H9 (cell line): ENCODE measurements at regions not wholly inside any gene's neighbourhood (a gene's known extent, or its start where the extent isn't known, plus 50 kb on each side); places are given as distances from the start of the nearest gene placed in this dataset.

Experiments used
- DNase-seq: peaks from one replicate; pipeline ENCODE4 v3.0.0-alpha.2; 2017
- H2AFZ ChIP-seq: one replicate; pipeline ENCODE4 v1.6.1; 2013; ENCODE audit warnings: mild to moderate bottlenecking, low read length, control low read depth, moderate library complexity
- H2AK5ac ChIP-seq: 2 replicates; pipeline ENCODE4 v1.6.1; 2013; ENCODE audit warnings: low read length, control low read depth, mixed read lengths; ENCODE audit not compliant: insufficient read length
- H2BK120ac ChIP-seq: one replicate; pipeline ENCODE4 v1.6.1; 2013; ENCODE audit warnings: low read depth, mild to moderate bottlenecking, low read length, control low read depth, inconsistent platforms; ENCODE audit not compliant: poor library complexity, severe bottlenecking
- H2BK12ac ChIP-seq: 2 replicates; pipeline ENCODE4 v1.6.1; 2013; ENCODE audit warnings: low read length, control low read depth, mixed read lengths, low read depth; ENCODE audit not compliant: insufficient read length
- H2BK15ac ChIP-seq: 2 replicates; pipeline ENCODE4 v1.6.1; 2013; ENCODE audit warnings: low read depth, low read length, control low read depth
- H2BK20ac ChIP-seq: one replicate; pipeline ENCODE4 v1.6.1; 2013; ENCODE audit warnings: low read depth, mild to moderate bottlenecking, low read length, control low read depth, inconsistent platforms; ENCODE audit not compliant: poor library complexity, severe bottlenecking
- H2BK5ac ChIP-seq: 2 replicates; pipeline ENCODE4 v1.6.1; 2013; ENCODE audit warnings: low read length, control low read depth, mixed read lengths; ENCODE audit not compliant: insufficient read length
- H3K14ac ChIP-seq: 2 replicates; pipeline ENCODE4 v1.6.1; 2013; ENCODE audit warnings: low read length, control low read depth; ENCODE audit not compliant: insufficient read depth
- H3K18ac ChIP-seq: 2 replicates; pipeline ENCODE4 v1.6.1; 2013; ENCODE audit warnings: low read depth, mild to moderate bottlenecking, mixed read lengths, low read length, control low read depth; ENCODE audit not compliant: insufficient read length
- H3K23ac ChIP-seq: 2 replicates; pipeline ENCODE4 v1.6.1; 2013; ENCODE audit warnings: low read length, control low read depth, mixed read lengths, low read depth; ENCODE audit not compliant: insufficient read length
- H3K23me2 ChIP-seq: 2 replicates; pipeline ENCODE4 v1.6.1; 2013; ENCODE audit warnings: low read depth, mild to moderate bottlenecking, mixed read lengths, low read length, control low read depth; ENCODE audit not compliant: insufficient read length, poor library complexity, severe bottlenecking
- H3K27ac ChIP-seq: 2 replicates; pipeline ENCODE4 v1.5.1; 2013; ENCODE audit warnings: low read length, control low read depth, mixed read lengths, low read depth; ENCODE audit not compliant: insufficient read length
- H3K27me3 ChIP-seq: 2 replicates; pipeline ENCODE4 v1.6.1; 2013; ENCODE audit warnings: low read length, control low read depth, inconsistent platforms; ENCODE audit not compliant: insufficient read depth
- H3K4ac ChIP-seq: 2 replicates; pipeline ENCODE4 v1.6.1; 2013; ENCODE audit warnings: low read depth, mild to moderate bottlenecking, control low read depth, inconsistent platforms, low read length, moderate library complexity
- H3K4me1 ChIP-seq: 2 replicates; pipeline ENCODE4 v1.6.1; 2013; ENCODE audit warnings: low read length, control low read depth, inconsistent platforms; ENCODE audit not compliant: insufficient read depth
- H3K4me2 ChIP-seq: 2 replicates; pipeline ENCODE4 v1.6.1; 2013; ENCODE audit warnings: low read length, control low read depth, mixed read lengths; ENCODE audit not compliant: insufficient read length, insufficient read depth
- H3K56ac ChIP-seq: 2 replicates; pipeline ENCODE4 v1.6.1; 2013; ENCODE audit warnings: low read depth, mild to moderate bottlenecking, mixed read lengths, low read length, control low read depth; ENCODE audit not compliant: insufficient read length
- H3K79me1 ChIP-seq: 2 replicates; pipeline ENCODE4 v1.6.1; 2013; ENCODE audit warnings: low read depth, mild to moderate bottlenecking, moderate library complexity, low read length, control low read depth, inconsistent platforms; ENCODE audit not compliant: insufficient read depth, poor library complexity, severe bottlenecking
- H3K79me2 ChIP-seq: 2 replicates; pipeline ENCODE4 v1.6.1; 2013; ENCODE audit warnings: low read length, control low read depth, inconsistent platforms; ENCODE audit not compliant: insufficient read depth
- H3K9ac ChIP-seq: 2 replicates; pipeline ENCODE4 v1.6.1; 2013; ENCODE audit warnings: low read length, control low read depth, mixed read lengths; ENCODE audit not compliant: insufficient read length; ENCODE audit errors: extremely low read depth
- H3K9me3 ChIP-seq: one replicate; pipeline ENCODE4 v1.6.1; 2013; ENCODE audit warnings: low read depth, low read length, inconsistent platforms; ENCODE audit not compliant: control insufficient read depth
- H3T11ph ChIP-seq: one replicate; pipeline ENCODE4 v1.6.1; 2013; ENCODE audit warnings: mild to moderate bottlenecking, low read length, control low read depth, inconsistent platforms
- H4K20me1 ChIP-seq: one replicate; pipeline ENCODE4 v1.6.1; 2013; ENCODE audit not compliant: control insufficient read depth, insufficient read length, insufficient read depth
- H4K5ac ChIP-seq: 2 replicates; pipeline ENCODE4 v1.6.1; 2013; ENCODE audit warnings: low read depth, mild to moderate bottlenecking, mixed read lengths, low read length, control low read depth; ENCODE audit not compliant: insufficient read length
- H4K8ac ChIP-seq: replicated peaks from 2 replicates; pipeline ENCODE4 v1.6.1; 2013; ENCODE audit warnings: low read length, control low read depth, mixed read lengths, low read depth; ENCODE audit not compliant: insufficient read length
- H4K91ac ChIP-seq: 2 replicates; pipeline ENCODE4 v1.6.1; 2013; ENCODE audit warnings: low read depth, mild to moderate bottlenecking, moderate library complexity, mixed read lengths, low read length, control low read depth; ENCODE audit not compliant: insufficient read length
- H3K27ac Mint-ChIP-seq, 3 experiments: 2 replicates in 2 of 3; 3 replicates in 1 of 3; pipeline ENCODE4 v1.8.0; 2020 to 2021; ENCODE audit warnings: mixed read lengths in 3 of 3, mild to moderate bottlenecking in 1 of 3, moderate library complexity in 1 of 3
- H3K27me3 Mint-ChIP-seq: 2 replicates; pipeline ENCODE4 v1.8.0; 2021; ENCODE audit warnings: low read depth, mild to moderate bottlenecking, moderate library complexity, mixed read lengths
- H3K36me3 Mint-ChIP-seq, 3 experiments: 2 replicates in 2 of 3; 3 replicates in 1 of 3; pipeline ENCODE4 v1.8.0; 2020 to 2021; ENCODE audit warnings: low read depth in 3 of 3, mixed read lengths in 3 of 3; ENCODE audit not compliant: insufficient read depth in 1 of 3
- H3K4me1 Mint-ChIP-seq, 2 experiments: 2 replicates each; pipeline ENCODE4 v1.8.0; 2020; ENCODE audit warnings: mixed read lengths in 2 of 2
- H3K4me3 Mint-ChIP-seq, 2 experiments: 2 replicates in 1 of 2; 3 replicates in 1 of 2; pipeline ENCODE4 v1.8.0; 2020 to 2021; ENCODE audit warnings: mild to moderate bottlenecking in 2 of 2, mixed read lengths in 2 of 2, moderate library complexity in 1 of 2
- H3K9me3 Mint-ChIP-seq, 2 experiments: 2 replicates in 1 of 2; 3 replicates in 1 of 2; pipeline ENCODE4 v1.8.0; 2020; ENCODE audit warnings: mild to moderate bottlenecking in 2 of 2, mixed read lengths in 2 of 2, moderate library complexity in 1 of 2
- CTCF ChIP-seq: fragments of 200-600 bp; sonication (generic); conservative IDR thresholded peaks from 3 replicates; pipeline ENCODE4 v1.8.0; 2021; ENCODE audit warnings: antibody characterized with exemption, mild to moderate bottlenecking
- WGBS: extraction: QIAGEN DNeasy Blood & Tissue Kit; methylation state at CpG from one replicate; pipeline ENCODE4 v1.1.7; 2013; ENCODE audit warnings: missing lambda C conversion rate, low lambda C conversion rate, mixed read lengths; ENCODE audit not compliant: insufficient read length; ENCODE audit errors: extremely low coverage; 5-methylcytosine and 5-hydroxymethylcytosine counted together

GRCh38 chr21:18151046-18151445 is 93.6 kb upstream of the CHODL start:
- H3K9me3 ChIP-seq, result no peaks in the 10 kb centered on the region
- no peak overlapping the region for H3K14ac ChIP-seq
- H3K23me2 ChIP-seq, result no peaks in the 10 kb centered on the region
- peaks cover 14 to 16% of the 10 kb centered on the region in 2 experiments for H3K4me1 Mint-ChIP-seq
- H3K9me3 Mint-ChIP-seq, result peaks cover 5 to 6% of the 10 kb centered on the region in 2 experiments; a peak in 4 of 5 replicates
- no peaks in the 10 kb centered on the region for H3K79me1 ChIP-seq
- H3K4me2 ChIP-seq, result no peak overlapping the region
- no peak for DNase-seq
- no peaks in the 10 kb centered on the region for H3K27me3 Mint-ChIP-seq
- H3K4ac ChIP-seq, result no peak overlapping the region
- H2AFZ ChIP-seq, result no peak overlapping the region
- H3K18ac ChIP-seq, result no peak overlapping the region
- H3K79me2 ChIP-seq, result no peaks in the 10 kb centered on the region
- no peak overlapping the region for H3K56ac ChIP-seq
- H2BK120ac ChIP-seq, result no peak overlapping the region
- no peak overlapping the region for H2BK5ac ChIP-seq
- no peak overlapping the region for H4K5ac ChIP-seq
- H2BK12ac ChIP-seq, result no peak overlapping the region
- no peak overlapping the region for H4K8ac ChIP-seq
- H3K23ac ChIP-seq, result no peak overlapping the region
- no peak overlapping the region for H2BK20ac ChIP-seq
- H2AK5ac ChIP-seq, result no peak overlapping the region
- no peak overlapping the region for H3K9ac ChIP-seq
- no peak overlapping the region for H4K91ac ChIP-seq
- no peak overlapping the region for H3K4me3 Mint-ChIP-seq
- peaks cover 2% of the 10 kb centered on the region; the same call in 1 of the 2 replicates for H3K4me1 ChIP-seq
- H2BK15ac ChIP-seq, result no peak overlapping the region
- peaks cover 2 to 23% (median 3%) of the 10 kb centered on the region in 3 experiments; a peak in 6 of 7 replicates for H3K36me3 Mint-ChIP-seq
- no peak overlapping the region for H3K27ac ChIP-seq
- H3K27ac Mint-ChIP-seq, result no peak overlapping the region; a peak in 1 of 7 replicates
- H4K20me1 ChIP-seq, result no peaks in the 10 kb centered on the region
- TF ChIP-seq CTCF, result no peak
- H3T11ph ChIP-seq, result no peak overlapping the region
- no peaks in the 10 kb centered on the region for H3K27me3 ChIP-seq
- no CpG with 5 or more reads among the region's 5 CpGs for WGBS
